GM23248 (cell line): ENCODE measurements at regions not wholly inside any gene's neighbourhood (a gene's known extent, or its start where the extent isn't known, plus 50 kb on each side); places are given as distances from the start of the nearest gene placed in this dataset.

ENCODE experiments used
- DNase-seq: peaks from one replicate; pipeline ENCODE4 v3.0.0-alpha.2; 2015
- H2AFZ ChIP-seq: fragments of 200-600 bp; sonication (generic); 2 replicates; pipeline ENCODE4 v1.6.1; 2016; ENCODE audit warnings: antibody characterized with exemption
- H3F3A ChIP-seq: fragments of 200-600 bp; sonication (generic); 2 replicates; pipeline ENCODE4 v1.6.1; 2016; ENCODE audit warnings: mild to moderate bottlenecking, antibody characterized with exemption, mixed run types; ENCODE audit not compliant: insufficient read depth
- H3K27ac ChIP-seq: fragments of 200-600 bp; sonication (generic); 2 replicates; pipeline ENCODE4 v1.5.1; 2016; ENCODE audit warnings: mild to moderate bottlenecking
- H3K27me3 ChIP-seq: fragments of 200-600 bp; sonication (generic); replicated peaks from 2 replicates; pipeline ENCODE4 v1.6.1; 2016; ENCODE audit warnings: mild to moderate bottlenecking; ENCODE audit not compliant: insufficient read depth
- H3K36me3 ChIP-seq: fragments of 200-600 bp; sonication (generic); 2 replicates; pipeline ENCODE4 v1.6.1; 2016; ENCODE audit warnings: low read depth, mild to moderate bottlenecking
- H3K4me1 ChIP-seq: fragments of 200-600 bp; sonication (generic); 2 replicates; pipeline ENCODE4 v1.6.1; 2016; ENCODE audit warnings: mild to moderate bottlenecking; ENCODE audit not compliant: insufficient read depth
- H3K4me2 ChIP-seq: fragments of 200-600 bp; sonication (generic); one replicate; pipeline ENCODE4 v1.6.1; 2016; ENCODE audit warnings: mild to moderate bottlenecking; ENCODE audit not compliant: unreplicated experiment
- H3K4me3 ChIP-seq: fragments of 200-600 bp; sonication (generic); 2 replicates; pipeline ENCODE4 v1.5.1; 2016; ENCODE audit warnings: mild to moderate bottlenecking
- H3K79me2 ChIP-seq: fragments of 200-600 bp; sonication (generic); 2 replicates; pipeline ENCODE4 v1.6.1; 2016; ENCODE audit warnings: mild to moderate bottlenecking; ENCODE audit not compliant: insufficient read depth
- H3K9ac ChIP-seq: fragments of 200-600 bp; sonication (generic); 2 replicates; pipeline ENCODE4 v1.6.1; 2016; ENCODE audit warnings: mild to moderate bottlenecking
- H3K9me2 ChIP-seq: fragments of 200-600 bp; sonication (generic); 2 replicates; pipeline ENCODE4 v1.6.1; 2016; ENCODE audit warnings: mixed run types, mild to moderate bottlenecking, moderate library complexity; ENCODE audit not compliant: insufficient read depth
- H3K9me3 ChIP-seq: fragments of 200-600 bp; sonication (generic); one replicate; pipeline ENCODE4 v1.6.1; 2017; ENCODE audit warnings: low read depth
- H4K20me1 ChIP-seq: fragments of 200-600 bp; sonication (generic); 2 replicates; pipeline ENCODE4 v1.6.0; 2016; ENCODE audit not compliant: insufficient read depth
- EZH2 ChIP-seq: fragments of 200-600 bp; sonication (generic); IDR thresholded peaks from 2 replicates; pipeline ENCODE4 v1.6.1; 2018; ENCODE audit warnings: antibody characterized with exemption, mild to moderate bottlenecking; ENCODE audit not compliant: insufficient read depth, poor library complexity, severe bottlenecking
- EZH2phosphoT487 ChIP-seq: fragments of 200-600 bp; sonication (generic); IDR thresholded peaks from 2 replicates; pipeline ENCODE4 v1.6.1; 2018; ENCODE audit warnings: antibody characterized with exemption, moderate library complexity, mild to moderate bottlenecking, low read depth; ENCODE audit not compliant: insufficient read depth
- WGBS, 2 experiments: methylation state at CpG; one replicate each; pipeline ENCODE4 v1.1.6; 2015 to 2017; ENCODE audit warnings: low lambda C conversion rate in 2 of 2, low coverage in 1 of 2; ENCODE audit errors: missing lambda C conversion rate in 2 of 2; 5-methylcytosine and 5-hydroxymethylcytosine counted together
- in situ Hi-C: fragments of 300-500 bp; cut with MboI; formaldehyde crosslinking; loops from 2 replicates; pipeline ENCODE4 v1.15.0; 2020

GRCh38 chr3:164572436-164572835 is 505.9 kb downstream of the SI start:
- no peak overlapping the region for H3K4me2 ChIP-seq
- H3K79me2 ChIP-seq, result no peaks in the 10 kb centered on the region
- H3K9ac ChIP-seq, result no peak overlapping the region
- H3K36me3 ChIP-seq, result no peaks in the 10 kb centered on the region
- no peaks in the 10 kb centered on the region for H4K20me1 ChIP-seq
- H3F3A ChIP-seq, result no peaks in the 10 kb centered on the region
- DNase-seq, result no peak
- no peaks in the 10 kb centered on the region for H3K9me3 ChIP-seq
- no peaks in the 10 kb centered on the region for H3K4me1 ChIP-seq
- TF ChIP-seq EZH2phosphoT487, result no peak
- TF ChIP-seq EZH2, result no peak
- no peak overlapping the region for H3K4me3 ChIP-seq
- in situ Hi-C loops, result no loop called here
- H3K27me3 ChIP-seq, result no peaks in the 10 kb centered on the region
- H3K27ac ChIP-seq, result no peak overlapping the region
- 49 to 52% methylated on average over 4 of the region's 4 CpGs for WGBS, 2 experiments
- H2AFZ ChIP-seq, result no peak overlapping the region
- H3K9me2 ChIP-seq, result no peaks in the 10 kb centered on the region

DNA sequence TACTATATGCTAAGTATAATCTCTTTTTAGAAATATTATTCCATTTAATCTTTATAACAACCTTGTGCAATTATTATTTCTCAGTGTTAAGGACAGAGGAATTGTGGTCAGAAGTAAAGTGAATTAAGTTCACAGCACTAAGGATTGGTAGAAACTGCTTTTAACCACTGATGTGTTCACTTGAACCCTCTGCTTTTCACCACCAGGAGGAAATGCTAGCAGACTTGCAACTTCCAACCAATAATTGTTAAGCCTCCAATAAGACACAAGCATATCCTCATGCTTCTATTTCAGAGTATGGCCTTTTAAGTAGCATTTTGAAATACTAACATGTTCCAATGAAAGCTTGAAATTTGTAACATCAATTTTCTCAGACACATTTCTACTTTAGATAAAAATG is 527.4 kb downstream of the SI start:
- no peak overlapping the region for H3K27ac ChIP-seq
- no peaks in the 10 kb centered on the region for H3K79me2 ChIP-seq
- H3K9ac ChIP-seq, result no peak overlapping the region
- DNase-seq, result no peak
- no peak overlapping the region for H3K4me2 ChIP-seq
- no peaks in the 10 kb centered on the region for H3K9me2 ChIP-seq
- no peaks in the 10 kb centered on the region for H4K20me1 ChIP-seq
- no peaks in the 10 kb centered on the region for H3K4me1 ChIP-seq
- no peaks in the 10 kb centered on the region for H3K9me3 ChIP-seq
- H3K4me3 ChIP-seq, result no peak overlapping the region
- no peaks in the 10 kb centered on the region for H3K27me3 ChIP-seq
- no peaks in the 10 kb centered on the region for H3K36me3 ChIP-seq
- no peaks in the 10 kb centered on the region for H3F3A ChIP-seq
- TF ChIP-seq EZH2, result no peak
- no peak for TF ChIP-seq EZH2phosphoT487
- no peak overlapping the region for H2AFZ ChIP-seq
- in situ Hi-C loops, result no loop called here

DNA sequence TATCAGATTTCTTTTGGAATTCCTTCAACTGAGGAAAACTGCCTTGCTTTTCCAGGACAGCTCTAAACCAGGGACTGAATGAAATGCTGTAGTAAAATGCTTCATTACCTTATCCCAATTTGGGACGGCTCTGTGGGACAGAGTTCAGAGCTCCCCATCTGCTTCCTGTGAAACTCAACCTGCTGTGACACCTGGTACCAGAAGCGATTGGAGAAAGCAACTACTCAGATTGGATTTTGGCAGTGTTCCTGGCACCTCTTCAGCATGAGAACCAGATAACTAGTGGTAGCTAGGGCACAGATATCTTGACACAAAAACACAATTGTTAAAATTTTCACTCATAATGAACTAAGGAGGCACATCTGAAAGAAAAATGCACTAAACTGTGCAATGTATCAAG is 539.1 kb downstream of the SI start:
- Histone ChIP-seq H3K36me3 (no peaks in the 10 kb centered on the region), H3K27ac (no peak overlapping the region), H3K4me1 (no peaks in the 10 kb centered on the region), H3K9ac (no peak overlapping the region), H4K20me1 (no peaks in the 10 kb centered on the region), H2AFZ (no peak overlapping the region), H3K4me3 (no peak overlapping the region), H3F3A (no peaks in the 10 kb centered on the region), H3K27me3 (no peaks in the 10 kb centered on the region), H3K4me2 (no peak overlapping the region), H3K9me3 (no peaks in the 10 kb centered on the region), H3K79me2 (no peaks in the 10 kb centered on the region), H3K9me2 (no peaks in the 10 kb centered on the region)
- WGBS, 2 experiments, result 53 to 55% methylated on average over 2 of the region's 2 CpGs
- TF ChIP-seq EZH2, result no peak
- no peak for TF ChIP-seq EZH2phosphoT487
- in situ Hi-C loops, result no loop called here
- DNase-seq, result no peak

DNA sequence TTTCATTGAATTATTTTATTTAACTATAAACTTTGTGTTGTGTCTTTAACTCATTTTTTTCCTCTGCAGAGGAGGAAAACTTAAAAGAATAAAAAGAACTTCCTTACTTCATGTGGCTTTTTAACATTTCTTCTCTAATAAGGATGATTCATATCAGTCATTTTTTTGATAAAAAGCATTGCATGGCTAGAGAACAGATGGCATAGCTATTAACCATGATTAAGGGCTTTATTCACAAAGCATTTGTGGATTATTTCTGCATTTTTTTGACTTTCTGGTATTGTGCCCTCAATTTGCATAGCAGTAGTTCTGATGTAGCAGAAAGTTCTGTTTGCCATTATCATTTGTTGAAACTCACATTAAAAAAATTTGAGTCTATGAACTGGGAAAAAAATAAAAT is 540.8 kb downstream of the SI start:
- Histone ChIP-seq H2AFZ (no peak overlapping the region), H3K9me2 (no peaks in the 10 kb centered on the region), H3K9me3 (no peaks in the 10 kb centered on the region), H3K4me1 (no peaks in the 10 kb centered on the region), H3K4me2 (no peak overlapping the region), H3K27me3 (no peaks in the 10 kb centered on the region), H3K36me3 (no peaks in the 10 kb centered on the region), H3K79me2 (no peaks in the 10 kb centered on the region), H3F3A (no peaks in the 10 kb centered on the region), H3K9ac (no peak overlapping the region), H3K27ac (no peak overlapping the region), H3K4me3 (no peak overlapping the region), H4K20me1 (no peaks in the 10 kb centered on the region)
- in situ Hi-C loops, result no loop called here
- DNase-seq, result no peak
- TF ChIP-seq EZH2phosphoT487, result no peak
- TF ChIP-seq EZH2, result no peak

GRCh38 chr3:164533275-164533674 is 545.0 kb downstream of the SI start:
- DNase-seq, result no peak
- H3K4me1 ChIP-seq, result no peaks in the 10 kb centered on the region
- no peak overlapping the region for H3K27ac ChIP-seq
- no peaks in the 10 kb centered on the region for H3K36me3 ChIP-seq
- H3F3A ChIP-seq, result no peaks in the 10 kb centered on the region
- no peak overlapping the region for H3K9ac ChIP-seq
- in situ Hi-C loops, result no loop called here
- H3K27me3 ChIP-seq, result no peaks in the 10 kb centered on the region
- H3K79me2 ChIP-seq, result no peaks in the 10 kb centered on the region
- TF ChIP-seq EZH2phosphoT487, result no peak
- no peak for TF ChIP-seq EZH2
- no peaks in the 10 kb centered on the region for H3K9me3 ChIP-seq
- H3K4me2 ChIP-seq, result no peak overlapping the region
- H4K20me1 ChIP-seq, result no peaks in the 10 kb centered on the region
- H2AFZ ChIP-seq, result no peak overlapping the region
- 72 to 76% methylated on average over 3 of the region's 3 CpGs for WGBS, 2 experiments
- H3K4me3 ChIP-seq, result no peak overlapping the region
- no peaks in the 10 kb centered on the region for H3K9me2 ChIP-seq
